Karpas-422 (cell line): ENCODE measurements at regions not wholly inside any gene's neighbourhood (a gene's known extent, or its start where the extent isn't known, plus 50 kb on each side); places are given as distances from the start of the nearest gene placed in this dataset.
A peak's percentile ranks its signal among the peaks of the same experiment; 100 is the strongest.

Source experiments
- DNase-seq: peaks from one replicate; pipeline ENCODE4 v3.0.0-alpha.2; 2015
- H2AFZ ChIP-seq: fragments of 200-600 bp; sonication (generic); 2 replicates; pipeline ENCODE4 v1.6.1; 2014; ENCODE audit warnings: antibody characterized with exemption, low read length, mixed read lengths
- H3K27ac ChIP-seq: fragments of 200-600 bp; sonication (generic); 2 replicates; pipeline ENCODE4 v1.5.1; 2014; ENCODE audit warnings: mild to moderate bottlenecking, low read length, moderate library complexity
- H3K27me3 ChIP-seq: fragments of 200-600 bp; sonication (generic); 2 replicates; pipeline ENCODE4 v1.6.1; 2014; ENCODE audit warnings: low read length, mixed read lengths
- H3K36me3 ChIP-seq: fragments of 200-600 bp; sonication (generic); 2 replicates; pipeline ENCODE4 v1.6.1; 2014; ENCODE audit warnings: low read length, mixed read lengths; ENCODE audit not compliant: insufficient read depth
- H3K4me1 ChIP-seq: fragments of 200-600 bp; sonication (generic); 2 replicates; pipeline ENCODE4 v1.6.1; 2014; ENCODE audit warnings: mild to moderate bottlenecking, low read length, mixed read lengths
- H3K4me2 ChIP-seq: fragments of 200-600 bp; sonication (generic); 2 replicates; pipeline ENCODE4 v1.6.1; 2014; ENCODE audit warnings: low read length, low read depth, mild to moderate bottlenecking; ENCODE audit not compliant: poor library complexity, severe bottlenecking
- H3K4me3 ChIP-seq: fragments of 200-600 bp; sonication (generic); 2 replicates; pipeline ENCODE4 v1.5.1; 2014; ENCODE audit warnings: mild to moderate bottlenecking, antibody characterized with exemption, low read length, mixed read lengths
- H3K79me2 ChIP-seq: fragments of 200-600 bp; sonication (generic); 2 replicates; pipeline ENCODE4 v1.6.1; 2014; ENCODE audit warnings: mild to moderate bottlenecking, low read length, mixed read lengths
- H3K9ac ChIP-seq: fragments of 200-600 bp; sonication (generic); 2 replicates; pipeline ENCODE4 v1.6.0; 2014; ENCODE audit warnings: low read length
- H3K9me2 ChIP-seq: fragments of 200-600 bp; sonication (generic), shearing (Covaris generic); replicated peaks from 2 replicates; pipeline ENCODE4 v1.6.0; 2014; ENCODE audit warnings: mild to moderate bottlenecking, low read length, moderate library complexity; ENCODE audit not compliant: insufficient read depth
- H3K9me3 ChIP-seq: fragments of 300-700, 200-600 bp; sonication (generic); 2 replicates; pipeline ENCODE4 v1.6.1; 2014; ENCODE audit warnings: low read length, mixed read lengths
- H4K20me1 ChIP-seq: fragments of 200-600 bp; sonication (generic); 2 replicates; pipeline ENCODE4 v1.6.1; 2014; ENCODE audit warnings: mild to moderate bottlenecking, antibody characterized with exemption, low read length, low read depth; ENCODE audit not compliant: insufficient read depth

DNA sequence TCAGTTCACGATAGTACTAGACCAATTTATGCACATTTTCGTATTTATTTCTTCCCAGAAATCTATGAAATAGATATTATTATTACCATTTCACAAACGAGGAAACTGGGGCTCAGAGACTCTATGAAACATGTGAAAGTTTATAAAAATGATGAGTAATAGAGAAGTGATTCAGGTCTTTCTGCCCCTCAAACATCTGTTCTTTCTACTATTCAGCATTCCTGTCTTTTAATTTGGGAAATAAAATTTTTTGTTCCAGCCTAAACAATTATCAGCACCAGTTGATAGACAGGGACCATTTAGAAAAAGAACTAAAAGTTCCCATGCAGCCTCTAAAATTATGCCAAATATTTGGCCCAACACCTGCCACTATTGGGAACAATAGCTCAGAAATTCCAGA is 585.1 kb downstream of the PTPRC start:
- Histone ChIP-seq H3K4me2 (no peak overlapping the region), H3K4me3 (no peak overlapping the region), H3K27me3 (no peaks in the 10 kb centered on the region), H3K9ac (no peak overlapping the region), H3K9me2 (no peaks in the 10 kb centered on the region), H3K4me1 (peaks cover 16% of the 10 kb centered on the region), H3K36me3 (no peaks in the 10 kb centered on the region), H4K20me1 (no peaks in the 10 kb centered on the region), H3K79me2 (no peaks in the 10 kb centered on the region), H3K9me3 (no peaks in the 10 kb centered on the region), H2AFZ (no peak overlapping the region), H3K27ac (no peak overlapping the region)
- no peak for DNase-seq

DNA sequence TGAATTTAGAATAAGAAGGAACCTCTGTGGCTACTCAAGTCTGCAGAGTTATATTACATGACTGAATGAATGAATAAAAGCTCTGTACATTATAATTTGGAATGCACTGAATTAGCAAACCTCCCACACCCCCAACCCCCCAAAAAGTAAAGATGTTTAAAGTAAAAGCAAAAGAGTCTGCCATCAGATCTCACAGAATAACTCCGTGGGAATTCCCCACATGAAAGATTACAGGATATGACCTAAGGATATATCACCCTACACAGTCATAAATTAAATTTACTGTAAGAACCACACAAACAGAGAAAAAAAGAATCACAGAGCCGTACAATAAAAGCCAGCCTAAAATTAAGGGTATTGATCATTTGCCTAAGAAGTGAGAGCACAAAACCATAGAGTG is 587.3 kb downstream of the PTPRC start:
- Histone ChIP-seq H4K20me1 (no peaks in the 10 kb centered on the region), H2AFZ (no peak overlapping the region), H3K79me2 (no peaks in the 10 kb centered on the region), H3K9ac (no peak overlapping the region), H3K4me1 (peaks cover 11% of the 10 kb centered on the region), H3K36me3 (no peaks in the 10 kb centered on the region), H3K4me3 (no peak overlapping the region), H3K9me2 (no peaks in the 10 kb centered on the region), H3K27ac (no peak overlapping the region), H3K27me3 (no peaks in the 10 kb centered on the region), H3K4me2 (no peak overlapping the region), H3K9me3 (no peaks in the 10 kb centered on the region)
- no peak for DNase-seq

GRCh38 chr1:199242147-199242546 is 603.3 kb downstream of the PTPRC start:
- Histone ChIP-seq H3K4me1 (peaks cover 9% of the 10 kb centered on the region), H3K36me3 (no peaks in the 10 kb centered on the region), H3K9me3 (no peaks in the 10 kb centered on the region), H3K9ac (no peak overlapping the region), H2AFZ (no peak overlapping the region; the same call in 1 of the 2 replicates), H3K27me3 (no peaks in the 10 kb centered on the region), H3K79me2 (no peaks in the 10 kb centered on the region), H3K27ac (no peak overlapping the region), H4K20me1 (no peaks in the 10 kb centered on the region), H3K4me3 (no peak overlapping the region), H3K4me2 (peak overlapping the region; percentile 39), H3K9me2 (no peaks in the 10 kb centered on the region)
- no peak for DNase-seq

GRCh38 chr1:199242601-199243000 is 603.8 kb downstream of the PTPRC start:
- H3K79me2 ChIP-seq: no peaks in the 10 kb centered on the region
- no peak overlapping the region for H3K4me2 ChIP-seq

DNA sequence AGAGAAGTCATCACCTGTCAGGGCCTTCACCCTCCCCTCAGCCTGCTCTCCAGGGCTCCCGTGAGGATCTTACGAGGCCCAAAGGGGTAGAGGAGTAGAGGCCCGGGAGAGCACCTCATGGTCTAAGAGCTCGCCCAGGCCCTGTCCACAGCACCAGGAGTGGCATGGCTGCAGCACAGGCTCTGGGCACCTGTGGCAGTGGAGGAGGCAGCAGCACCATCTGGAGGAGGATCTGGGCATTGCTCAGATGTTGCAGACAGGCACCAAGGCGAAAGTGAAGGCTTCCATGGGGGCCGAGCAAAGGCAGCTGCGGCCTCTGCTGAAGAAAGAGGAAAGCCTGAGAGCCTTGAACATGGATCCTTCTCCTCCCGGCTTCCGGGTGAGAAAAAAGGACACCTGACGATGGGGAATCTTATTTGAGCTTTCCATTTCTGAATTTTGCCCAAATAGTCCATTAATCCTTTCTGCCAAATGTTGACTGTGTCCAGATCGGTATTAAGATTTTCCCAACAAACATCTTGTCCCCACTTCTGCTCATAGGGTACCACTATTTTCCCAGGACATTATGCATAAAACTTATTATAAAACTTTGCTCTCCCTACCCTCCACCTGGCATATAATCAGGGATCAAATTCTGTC is 604.7 kb downstream of the PTPRC start:
- H3K9me3 ChIP-seq: no peaks in the 10 kb centered on the region
- no peak overlapping the region for H2AFZ ChIP-seq
- DNase-seq: peak; percentile 88
- H3K4me2 ChIP-seq: peak overlapping the region; percentile 6
- no peaks in the 10 kb centered on the region for H3K79me2 ChIP-seq
- H3K27me3 ChIP-seq: no peaks in the 10 kb centered on the region
- no peak overlapping the region for H3K27ac ChIP-seq
- H3K9ac ChIP-seq: no peak overlapping the region
- H3K4me1 ChIP-seq: peaks cover 9% of the 10 kb centered on the region
- H3K9me2 ChIP-seq: no peaks in the 10 kb centered on the region
- H4K20me1 ChIP-seq: no peaks in the 10 kb centered on the region
- no peak overlapping the region for H3K4me3 ChIP-seq
- H3K36me3 ChIP-seq: no peaks in the 10 kb centered on the region

More at GRCh38 chr1:199242601-199243000, 603.8 kb downstream of the PTPRC start:
- Histone ChIP-seq H3K9ac (no peak overlapping the region), H4K20me1 (no peaks in the 10 kb centered on the region), H3K36me3 (no peaks in the 10 kb centered on the region), H3K9me2 (no peaks in the 10 kb centered on the region), H3K4me1 (peaks cover 9% of the 10 kb centered on the region), H3K9me3 (no peaks in the 10 kb centered on the region), H3K4me3 (no peak overlapping the region), H3K27me3 (no peaks in the 10 kb centered on the region), H2AFZ (no peak overlapping the region), H3K27ac (no peak overlapping the region)
- DNase-seq: no peak

DNA sequence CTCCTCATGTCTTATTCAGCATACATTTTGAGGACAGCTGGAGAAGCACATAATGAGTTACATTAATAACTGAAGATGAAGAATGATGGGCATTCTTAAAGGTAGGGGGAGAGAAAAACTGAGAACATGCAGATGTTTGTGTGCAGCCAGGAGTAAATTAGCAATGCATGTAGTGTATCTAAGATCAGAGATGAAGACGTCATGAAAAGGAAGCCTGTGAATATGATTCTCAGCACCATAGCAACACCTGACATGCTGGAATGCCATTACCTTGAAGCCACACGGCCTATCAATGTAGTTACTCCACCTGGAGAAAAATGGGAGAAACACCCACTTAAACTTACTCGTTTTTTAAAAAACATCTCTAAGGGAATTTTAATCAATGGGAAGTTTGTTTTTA is 607.1 kb downstream of the PTPRC start:
- Histone ChIP-seq H3K79me2 (no peaks in the 10 kb centered on the region), H2AFZ (no peak overlapping the region), H3K36me3 (no peaks in the 10 kb centered on the region), H4K20me1 (no peaks in the 10 kb centered on the region), H3K9me3 (no peaks in the 10 kb centered on the region), H3K9ac (no peak overlapping the region), H3K9me2 (no peaks in the 10 kb centered on the region), H3K4me3 (no peak overlapping the region), H3K27ac (no peak overlapping the region), H3K4me2 (no peak overlapping the region), H3K27me3 (no peaks in the 10 kb centered on the region), H3K4me1 (peaks cover 9% of the 10 kb centered on the region)
- DNase-seq: no peak

DNA sequence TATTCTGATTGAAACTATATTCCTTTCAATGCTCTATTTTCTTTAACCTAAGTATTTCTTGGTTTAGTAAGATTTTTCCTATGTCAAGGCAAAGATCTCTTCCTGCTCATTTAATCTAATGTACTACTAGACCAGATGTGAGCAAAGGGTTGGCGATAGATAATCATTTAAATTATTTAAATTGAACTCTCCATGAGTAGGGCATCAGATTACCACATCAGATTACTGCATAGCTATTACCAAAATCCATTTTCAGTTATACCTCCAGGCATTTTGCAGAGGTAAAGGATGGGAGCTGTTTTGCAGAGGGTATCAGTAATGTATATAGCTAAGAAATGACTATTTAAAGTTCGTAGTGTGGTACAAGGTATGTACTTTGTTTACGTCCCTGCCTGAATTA is 607.9 kb downstream of the PTPRC start:
- Histone ChIP-seq H3K79me2 (no peaks in the 10 kb centered on the region), H2AFZ (no peak overlapping the region), H3K4me2 (no peak overlapping the region), H3K36me3 (no peaks in the 10 kb centered on the region), H3K9ac (no peak overlapping the region), H4K20me1 (no peaks in the 10 kb centered on the region), H3K4me1 (peaks cover 7% of the 10 kb centered on the region), H3K27me3 (no peaks in the 10 kb centered on the region), H3K4me3 (no peak overlapping the region), H3K9me3 (no peaks in the 10 kb centered on the region), H3K27ac (no peak overlapping the region), H3K9me2 (no peaks in the 10 kb centered on the region)
- DNase-seq: no peak

GRCh38 chr1:199247891-199248290 is 609.1 kb downstream of the PTPRC start:
- Histone ChIP-seq H3K4me3 (no peak overlapping the region), H4K20me1 (no peaks in the 10 kb centered on the region), H3K9me2 (no peaks in the 10 kb centered on the region), H3K4me1 (no peaks in the 10 kb centered on the region; the same call in 1 of the 2 replicates), H3K27ac (no peak overlapping the region), H3K27me3 (no peaks in the 10 kb centered on the region), H2AFZ (no peak overlapping the region), H3K36me3 (no peaks in the 10 kb centered on the region), H3K9me3 (no peaks in the 10 kb centered on the region), H3K9ac (no peak overlapping the region), H3K4me2 (no peak overlapping the region), H3K79me2 (no peaks in the 10 kb centered on the region)
- no peak for DNase-seq
